Naive thymus-derived CD4-positive, alpha-beta T cell (primary cell): ENCODE measurements at regions not wholly inside any gene's neighbourhood (a gene's known extent, or its start where the extent isn't known, plus 50 kb on each side); places are given as distances from the start of the nearest gene placed in this dataset.
"Not testable (repeated sequence)": the region's sequence is repeated elsewhere in the genome, so short reads cannot be mapped to it uniquely, and the experiment has no call there.

Experiments
- ATAC-seq: fragments of 150-1000 bp; cut with Tn5 transposase; 2 replicates; pipeline ENCODE4 v1.10.0; 2021; ENCODE audit warnings: mild to moderate bottlenecking, moderate library complexity
- CTCF ChIA-PET: fragments of 350-600 bp; sonication (Branson Sonifier 250); formaldehyde crosslinking; loops from one replicate; lab custom pipeline; 2021; ENCODE audit warnings: antibody characterized with exemption; lab: Charles Lee
- POLR2A ChIA-PET: fragments of 350-600 bp; sonication (Branson Sonifier 250); formaldehyde crosslinking; loops from one replicate; lab custom pipeline; 2021; ENCODE audit warnings: antibody characterized with exemption, inconsistent platforms; lab: Charles Lee
- DNase-seq, 9 donors: peaks; one replicate each; pipeline versions ENCODE4 v3.0.0 to v3.0.0-alpha.2; 2020 to 2022; ENCODE audit warnings: mixed read lengths in 1 of 9
- H3K27ac ChIP-seq: one replicate; pipeline ENCODE4 v1.7.0; 2013; ENCODE audit warnings: mild to moderate bottlenecking, low read depth, low read length, moderate library complexity
- H3K27me3 ChIP-seq, 2 donors: one replicate each; pipeline ENCODE4 v1.7.0; 2013; ENCODE audit warnings: low read length in 2 of 2, mild to moderate bottlenecking in 2 of 2, moderate library complexity in 2 of 2; ENCODE audit not compliant: control insufficient read depth in 2 of 2, insufficient read depth in 2 of 2
- H3K36me3 ChIP-seq, 3 experiments: 1 replicate in 2 of 3; 2 replicates in 1 of 3; pipeline ENCODE4 v1.7.0; 2013; ENCODE audit warnings: low read length in 3 of 3, mild to moderate bottlenecking in 3 of 3, moderate library complexity in 1 of 3; ENCODE audit not compliant: insufficient read depth in 3 of 3, control insufficient read depth in 2 of 3
- H3K4me1 ChIP-seq, 2 donors: one replicate each; pipeline ENCODE4 v1.7.0; 2013; ENCODE audit warnings: low read length in 2 of 2, mild to moderate bottlenecking in 2 of 2, moderate library complexity in 1 of 2; ENCODE audit not compliant: control insufficient read depth in 2 of 2, insufficient read depth in 2 of 2
- H3K4me3 ChIP-seq: 2 replicates; pipeline ENCODE4 v1.7.0; 2013; ENCODE audit warnings: mild to moderate bottlenecking, low read length
- H3K9me3 ChIP-seq, 3 experiments: 1 replicate in 2 of 3; 2 replicates in 1 of 3; pipeline ENCODE4 v1.7.0; 2013; ENCODE audit warnings: low read length in 3 of 3; ENCODE audit not compliant: control insufficient read depth in 2 of 3
- H3K27ac Mint-ChIP-seq, 9 donors: one replicate each; pipeline ENCODE4 v1.8.0; 2020 to 2022; ENCODE audit warnings: mixed read lengths in 9 of 9, mild to moderate bottlenecking in 8 of 9, moderate library complexity in 5 of 9, inconsistent platforms in 2 of 9
- H3K27me3 Mint-ChIP-seq, 5 donors: one replicate each; pipeline ENCODE4 v1.8.0; 2021 to 2022; ENCODE audit warnings: mixed read lengths in 5 of 5, mild to moderate bottlenecking in 1 of 5
- H3K36me3 Mint-ChIP-seq, 5 donors: one replicate each; pipeline ENCODE4 v1.8.0; 2020 to 2022; ENCODE audit warnings: mixed read lengths in 5 of 5, mild to moderate bottlenecking in 3 of 5, inconsistent platforms in 1 of 5
- H3K4me1 Mint-ChIP-seq, 7 donors: one replicate each; pipeline ENCODE4 v1.8.0; 2020 to 2022; ENCODE audit warnings: mixed read lengths in 7 of 7, mild to moderate bottlenecking in 3 of 7, inconsistent platforms in 1 of 7
- H3K4me3 Mint-ChIP-seq, 10 donors: one replicate each; pipeline ENCODE4 v1.8.0; 2020 to 2022; ENCODE audit warnings: mild to moderate bottlenecking in 10 of 10, mixed read lengths in 10 of 10, moderate library complexity in 6 of 10, inconsistent platforms in 2 of 10
- H3K9me3 Mint-ChIP-seq, 11 donors: one replicate each; pipeline ENCODE4 v1.8.0; 2020 to 2022; ENCODE audit warnings: mixed read lengths in 11 of 11, mild to moderate bottlenecking in 4 of 11, inconsistent platforms in 1 of 11, moderate library complexity in 1 of 11
- intact Hi-C, 2 donors: fragments of 100-400 bp; cut with micrococcal nuclease; formaldehyde crosslinking; loops; one replicate each; pipeline ENCODE4 v1.15.1; 2023

- no peak for ATAC-seq
- Histone ChIP-seq H3K4me3 (no peak overlapping the region), H3K9me3 (no peaks in the 10 kb centered on the region), H3K36me3 (no peaks in the 10 kb centered on the region), H3K27ac (no peak overlapping the region), H3K4me1 (no peaks in the 10 kb centered on the region), H3K27me3 (no peaks in the 10 kb centered on the region)
- no peak for DNase-seq
- intact Hi-C loops = no loop called here
- Mint-ChIP-seq H3K36me3 (no peaks in the 10 kb centered on the region), H3K9me3 (no peaks in the 10 kb centered on the region), H3K4me1 (peaks cover 0 to 3% (median 0%) of the 10 kb centered on the region in 7 donors), H3K27ac (no peak overlapping the region), H3K27me3 (no peaks in the 10 kb centered on the region), H3K4me3 (no peak overlapping the region)
- ChIA-PET CTCF (no interaction called here), POLR2A (no interaction called here)
These were observed 73.4 kb downstream of the FGD2 start for GRCh38 chr6:37078814-37079213.

- Histone ChIP-seq H3K9me3 (no peaks in the 10 kb centered on the region), H3K4me3 (no peak overlapping the region), H3K27me3 (no peaks in the 10 kb centered on the region), H3K4me1 (no peaks in the 10 kb centered on the region), H3K27ac (no peak overlapping the region), H3K36me3 (no peaks in the 10 kb centered on the region)
- intact Hi-C loops = no loop called here
- CTCF ChIA-PET = no interaction called here
- DNase-seq = no peak
- POLR2A ChIA-PET = interaction anchor here (0.6 kb wide), 1 partner anchor 32 kb away, joined by 6 read pairs; no protein-coding TSS in a partner anchor
- Mint-ChIP-seq H3K27me3 (no peaks in the 10 kb centered on the region), H3K4me3 (no peak overlapping the region), H3K4me1 (peaks cover 0 to 5% (median 0%) of the 10 kb centered on the region in 7 donors), H3K36me3 (no peaks in the 10 kb centered on the region), H3K9me3 (no peaks in the 10 kb centered on the region), H3K27ac (no peak overlapping the region)
- no peak for ATAC-seq
These were observed 75.7 kb downstream of the FGD2 start for GRCh38 chr6:37081042-37081607.

- no peaks in the 10 kb centered on the region for H3K27me3 ChIP-seq
- Mint-ChIP-seq H3K4me3 (no peak overlapping the region), H3K36me3 (peaks cover 0 to 2% (median 0%) of the 10 kb centered on the region in 5 donors), H3K27ac (no peak overlapping the region), H3K4me1 (peaks cover 0 to 6% (median under 1%) of the 10 kb centered on the region in 7 donors), H3K9me3 (peaks cover 0 to 1% (median 0%) of the 10 kb centered on the region in 11 donors), H3K27me3 (no peaks in the 10 kb centered on the region)
- no peaks in the 10 kb centered on the region for H3K36me3 ChIP-seq
- H3K9me3 ChIP-seq = no peaks in the 10 kb centered on the region
- POLR2A ChIA-PET = no interaction called here
- no peak overlapping the region for H3K4me3 ChIP-seq
- intact Hi-C loops = no loop called here
- CTCF ChIA-PET = interaction anchor here (1.8 kb wide), 1 partner anchor 32 kb away, joined by 5 read pairs; no protein-coding TSS in a partner anchor
- no peak overlapping the region for H3K27ac ChIP-seq
- H3K4me1 ChIP-seq = no peaks in the 10 kb centered on the region
- DNase-seq (no peak), ATAC-seq (no peak)
These were observed 77.1 kb downstream of the FGD2 start for GRCh38 chr6:37082390-37083130.

- peak overlapping the region in 1 of 9 donors; percentile 33 for H3K27ac Mint-ChIP-seq
- intact Hi-C loops = no loop called here
- POLR2A ChIA-PET = no interaction called here
These were observed 78.0 kb downstream of the FGD2 start for GRCh38 chr6:37083243-37084138.

GRCh38 chr6:37084665-37085064 lies 79.2 kb downstream of the FGD2 start:
- CTCF ChIA-PET, POLR2A ChIA-PET, ATAC-seq, H3K27ac Mint-ChIP-seq, H3K4me1 Mint-ChIP-seq, H3K4me1 ChIP-seq, H3K4me3 Mint-ChIP-seq, DNase-seq, H3K9me3 ChIP-seq, H3K27me3 ChIP-seq, H3K36me3 Mint-ChIP-seq, H3K27ac ChIP-seq, H3K9me3 Mint-ChIP-seq, H3K4me3 ChIP-seq, H3K27me3 Mint-ChIP-seq, intact Hi-C loops, H3K36me3 ChIP-seq: not testable (repeated sequence)

More at GRCh38 chr6:37083243-37084138, 78.0 kb downstream of the FGD2 start:
- DNase-seq = no peak
- Mint-ChIP-seq H3K4me3 (no peak overlapping the region), H3K9me3 (peaks cover 0 to 3% (median 0%) of the 10 kb centered on the region in 11 donors), H3K27me3 (no peaks in the 10 kb centered on the region), H3K36me3 (peaks cover 0 to 2% (median 0%) of the 10 kb centered on the region in 5 donors), H3K4me1 (peaks cover 0 to 6% (median 4%) of the 10 kb centered on the region in 7 donors)
- Histone ChIP-seq H3K36me3 (no peaks in the 10 kb centered on the region), H3K9me3 (no peaks in the 10 kb centered on the region), H3K27ac (no peak overlapping the region), H3K27me3 (no peaks in the 10 kb centered on the region), H3K4me3 (no peak overlapping the region), H3K4me1 (no peaks in the 10 kb centered on the region)
- peak; percentile 64 for ATAC-seq
- CTCF ChIA-PET = interaction anchor here (1.8 kb wide), 1 partner anchor 32 kb away, joined by 5 read pairs; no protein-coding TSS in a partner anchor

- DNase-seq = no peak
- Mint-ChIP-seq H3K36me3 (peaks cover 0 to 2% (median 0%) of the 10 kb centered on the region in 5 donors), H3K27me3 (no peaks in the 10 kb centered on the region), H3K9me3 (peaks cover 0 to 5% (median 0%) of the 10 kb centered on the region in 11 donors), H3K27ac (no peak overlapping the region), H3K4me3 (no peak overlapping the region), H3K4me1 (peaks cover 0 to 6% (median 4%) of the 10 kb centered on the region in 7 donors)
- H3K36me3 ChIP-seq = no peaks in the 10 kb centered on the region
- intact Hi-C loops = no loop called here
- no peaks in the 10 kb centered on the region for H3K4me1 ChIP-seq
- ATAC-seq = peak; percentile 26
- no peak overlapping the region for H3K27ac ChIP-seq
- no peaks in the 10 kb centered on the region for H3K9me3 ChIP-seq
- CTCF ChIA-PET = no interaction called here
- POLR2A ChIA-PET = no interaction called here
- H3K27me3 ChIP-seq = no peaks in the 10 kb centered on the region
- H3K4me3 ChIP-seq = no peak overlapping the region
These were observed 79.7 kb downstream of the FGD2 start for GRCh38 chr6:37085198-37085597.
